Erythroblast (primary cell): ENCODE measurements at regions not wholly inside any gene's neighbourhood (a gene's known extent, or its start where the extent isn't known, plus 50 kb on each side); places are given as distances from the start of the nearest gene placed in this dataset.

Experiments
- GATA1 ChIP-seq: IDR thresholded peaks from 2 replicates; pipeline ENCODE4 v1.6.1; 2011; ENCODE audit warnings: low read depth, mild to moderate bottlenecking, control low read depth, low read length, moderate library complexity
- POLR2A ChIP-seq: IDR thresholded peaks from 2 replicates; pipeline ENCODE4 v1.6.1; 2011; ENCODE audit warnings: mild to moderate bottlenecking, low read length

DNA sequence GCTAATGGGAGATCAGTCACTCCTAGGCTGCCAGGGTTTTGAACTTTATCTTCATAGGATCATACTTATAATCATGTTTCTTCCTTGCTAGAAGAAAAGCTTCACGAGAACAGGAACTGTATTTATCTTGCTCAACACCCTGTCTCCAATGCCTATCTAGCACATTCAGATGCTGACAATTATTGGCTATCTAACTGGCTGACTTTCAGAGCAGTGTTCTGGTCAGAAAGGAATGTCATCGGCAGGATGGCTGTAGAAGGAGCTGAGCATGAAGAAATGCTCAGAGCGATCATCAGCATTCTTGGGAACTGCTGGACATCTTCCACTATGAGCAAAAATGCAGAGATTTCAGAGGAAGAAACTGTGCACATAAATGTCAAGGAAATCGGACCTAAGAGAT lies 628.0 kb upstream of the NRSN1 start:
- TF ChIP-seq POLR2A, result no peak
- TF ChIP-seq GATA1, result no peak
